ENCODE measurements at regions not wholly inside any gene's neighbourhood (a gene's known extent, or its start where the extent isn't known, plus 50 kb on each side); places are given as distances from the start of the nearest gene placed in this dataset.

DNA sequence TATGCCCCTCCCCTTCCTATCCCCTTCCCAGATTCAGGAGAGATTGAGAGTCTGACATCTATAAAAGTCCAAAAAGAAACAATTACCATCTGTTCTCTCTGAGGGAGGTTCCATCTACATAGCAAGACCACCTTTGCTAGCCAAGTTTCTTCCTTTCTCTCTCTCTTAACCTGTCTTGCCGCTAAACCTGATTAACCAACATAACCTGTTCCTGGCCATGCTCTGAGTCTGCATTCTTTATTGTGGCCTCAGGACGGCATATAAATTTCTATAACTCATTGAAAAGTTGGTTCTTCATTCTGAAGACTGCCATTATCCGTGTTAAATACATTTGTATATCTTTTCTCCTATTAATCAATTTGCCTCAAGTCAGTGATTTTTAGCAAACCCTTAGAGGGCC lies 594.0 kb downstream of the KCNH5 start:
- no peak for TF ChIP-seq HDAC2 (CRISPR knock-in tag; IDR thresholded peaks at IDR 0.05)
- no peak for TF ChIP-seq ATF3 (CRISPR knock-in tag; IDR thresholded peaks at IDR 0.05)
- TF ChIP-seq ZNF747 (CRISPR knock-in tag; IDR thresholded peaks at IDR 0.05; ENCODE audit: borderline replicate concordance) = no peak
- no peak for TF ChIP-seq POLR2A (IDR thresholded peaks at IDR 0.05; ENCODE audit: insufficient read depth in 1 of 2, low read depth in 2 of 2, low read length in 2 of 2)
- TF ChIP-seq TRIM24 (CRISPR knock-in tag; IDR thresholded peaks at IDR 0.05) = no peak
- TF ChIP-seq ZNF205 (CRISPR knock-in tag; IDR thresholded peaks at IDR 0.05) = no peak
- no peak for TF ChIP-seq ZBTB7B (CRISPR knock-in tag; IDR thresholded peaks at IDR 0.05)

All from HepG2 (cell line).